Skin of body (tissue), 1 donor: ENCODE measurements at regions not wholly inside any gene's neighbourhood (a gene's known extent, or its start where the extent isn't known, plus 50 kb on each side); places are given as distances from the start of the nearest gene placed in this dataset.
"Not testable (repeated sequence)": the region's sequence is repeated elsewhere in the genome, so short reads cannot be mapped to it uniquely, and the experiment has no call there.

Experiments
- DNase-seq: peaks from one replicate; lab custom pipeline; 2025; lab: John Stamatoyannopoulos, UW

- no peak for DNase-seq
Measured at GRCh38 chr4:120207021-120207420, 140.4 kb upstream of the MAD2L1 start.

DNA sequence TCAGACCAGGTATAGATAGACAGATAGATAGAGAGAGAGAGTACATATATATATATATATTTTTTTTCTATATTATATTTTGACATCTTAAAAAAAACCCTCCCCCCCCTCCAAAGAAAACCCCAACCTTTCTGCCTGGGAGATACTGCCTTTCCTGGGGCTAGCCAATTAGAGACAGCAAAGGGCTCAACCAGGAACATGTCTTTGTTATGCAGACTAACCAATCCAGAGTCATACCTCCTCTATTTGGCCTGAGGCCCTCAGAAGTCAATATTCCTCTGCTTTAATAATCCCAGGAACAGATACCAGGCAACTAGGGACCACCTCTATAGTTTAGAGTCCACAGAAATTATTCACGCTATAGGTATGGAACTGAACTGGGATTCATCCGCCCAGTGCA lies 135.6 kb upstream of the MAD2L1 start:
- DNase-seq, result no peak

- not testable (repeated sequence) for DNase-seq
Measured at GRCh38 chr4:120200573-120201110, 134.0 kb upstream of the MAD2L1 start.

- no peak for DNase-seq
Measured at GRCh38 chr4:120198411-120198810, 131.8 kb upstream of the MAD2L1 start.

DNA sequence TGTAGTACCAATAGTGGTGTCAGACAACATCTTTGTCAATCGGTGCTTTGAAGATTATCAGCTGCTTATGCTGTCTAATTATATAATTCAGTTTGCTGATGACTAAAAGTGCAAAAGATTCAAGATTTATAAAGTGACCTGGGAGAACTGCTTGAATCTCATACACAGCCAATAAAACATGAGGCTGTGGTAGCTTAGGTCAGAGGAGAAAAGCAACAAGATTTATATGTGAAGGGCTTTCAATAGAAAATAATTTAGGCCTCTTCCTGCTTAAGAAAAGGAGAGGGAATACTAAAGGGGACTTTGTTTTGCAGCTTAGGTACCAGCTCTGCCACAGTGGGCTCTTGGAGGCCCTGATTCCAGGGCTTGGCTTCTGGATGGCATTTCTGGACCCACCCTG lies 111.0 kb upstream of the MAD2L1 start:
- no peak for DNase-seq

DNA sequence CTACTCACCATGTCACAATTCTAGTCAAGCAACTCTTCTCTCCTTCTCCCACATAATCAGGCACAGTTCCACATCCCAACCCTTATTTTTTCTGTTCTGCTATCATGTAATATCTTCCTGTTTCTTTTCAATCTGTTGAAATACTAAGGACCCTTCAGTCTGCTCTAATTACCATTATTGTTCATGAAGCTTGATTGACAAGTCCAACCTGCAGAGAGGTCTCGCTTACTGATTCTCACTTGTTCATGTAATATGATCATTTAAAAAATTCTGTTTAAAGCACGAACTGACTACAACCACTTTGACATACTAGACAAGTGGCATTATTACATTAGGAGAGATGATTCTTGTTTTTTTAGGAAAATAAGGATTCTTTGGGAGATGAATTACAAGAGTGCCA lies 108.6 kb upstream of the MAD2L1 start:
- no peak for DNase-seq

DNA sequence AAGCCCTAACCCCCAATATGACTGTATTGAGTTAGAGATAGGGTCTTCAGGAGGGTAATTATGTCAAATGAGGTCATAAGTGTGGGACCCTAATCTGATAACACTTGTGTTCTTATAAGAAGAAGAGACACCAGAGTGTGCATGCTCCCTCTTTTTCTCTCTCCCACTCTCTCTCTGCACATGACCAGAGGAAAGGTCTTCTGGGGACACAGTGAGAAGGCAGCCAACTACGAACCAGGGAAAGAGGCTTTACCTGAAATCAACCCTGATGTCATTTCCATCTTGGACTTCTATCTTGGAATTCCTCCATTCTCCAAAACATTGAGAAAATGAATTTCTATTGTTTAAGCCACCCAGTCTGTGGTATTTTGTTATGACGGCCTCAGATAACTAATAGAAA lies 97.2 kb upstream of the MAD2L1 start:
- peak; percentile 17 for DNase-seq

GRCh38 chr4:120158841-120159463 lies 92.3 kb upstream of the MAD2L1 start:
- no peak for DNase-seq

DNA sequence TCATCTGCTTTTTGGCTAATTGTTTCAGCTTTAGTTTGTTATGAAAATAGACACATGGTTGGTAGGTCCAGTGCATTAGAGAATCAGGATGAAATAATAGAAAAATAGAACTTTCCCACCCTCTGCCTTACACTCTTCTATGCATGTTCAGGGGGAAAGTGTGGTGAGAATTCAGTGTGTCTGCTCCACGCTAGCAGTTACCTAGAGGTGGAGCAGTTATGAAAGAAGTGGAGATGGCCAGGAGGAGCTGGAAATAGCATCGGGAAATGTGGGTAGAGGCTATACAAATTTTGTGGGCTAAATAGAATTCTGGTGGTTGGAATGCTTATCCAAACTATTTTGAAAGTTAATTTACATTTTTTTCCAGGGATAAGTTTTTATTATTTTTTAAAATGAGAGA lies 91.4 kb upstream of the MAD2L1 start:
- DNase-seq, result no peak

GRCh38 chr4:120156120-120156718 lies 89.6 kb upstream of the MAD2L1 start:
- peak; percentile 24 for DNase-seq

- DNase-seq, result no peak
Measured at GRCh38 chr4:120155287-120155686, 88.6 kb upstream of the MAD2L1 start.

- DNase-seq, result no peak
Measured at GRCh38 chr4:120144634-120145033, 78.0 kb upstream of the MAD2L1 start.

DNA sequence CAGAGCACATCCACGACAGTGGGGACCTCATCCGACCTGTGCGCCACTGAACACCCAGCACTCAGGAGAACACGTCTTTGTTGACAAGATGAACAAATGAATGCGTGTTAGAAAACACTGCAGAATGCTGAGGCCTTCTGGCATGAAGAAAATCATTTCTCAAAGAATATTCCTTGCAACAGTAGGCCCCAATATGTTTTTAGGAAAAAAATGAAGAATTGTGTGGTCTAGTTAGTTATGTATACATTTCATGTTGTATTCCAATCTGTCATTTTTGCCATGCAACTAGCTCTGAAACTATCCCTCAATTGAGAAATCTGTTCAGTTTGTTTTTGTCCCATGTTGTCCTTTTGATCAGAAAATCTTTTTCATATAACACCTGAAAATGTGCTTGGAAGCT lies 77.4 kb upstream of the MAD2L1 start:
- no peak for DNase-seq

GRCh38 chr4:120139392-120139791 lies 72.7 kb upstream of the MAD2L1 start:
- no peak for DNase-seq

GRCh38 chr4:120132935-120133334 lies 66.3 kb upstream of the MAD2L1 start:
- DNase-seq, result no peak

DNA sequence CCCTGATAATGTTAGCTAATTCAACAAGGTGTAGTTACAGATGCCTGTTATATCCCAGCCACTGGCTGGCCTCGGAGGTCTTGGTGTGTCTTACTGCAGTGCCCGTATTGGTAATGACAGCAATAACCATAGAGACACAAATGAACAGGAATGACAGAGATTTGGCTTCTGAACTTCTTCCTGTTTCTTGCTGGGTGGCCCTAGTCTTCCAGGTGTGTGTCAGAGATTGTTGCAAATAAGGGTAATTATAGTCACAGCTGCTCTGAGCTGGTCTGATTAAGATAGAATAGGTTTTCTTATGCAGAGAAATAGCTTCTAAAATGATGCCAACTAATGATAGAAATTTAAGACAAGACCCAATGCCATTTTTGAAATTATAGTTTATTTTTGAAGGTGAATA lies 64.1 kb upstream of the MAD2L1 start:
- no peak for DNase-seq
